RPMI8226 (cell line): ENCODE measurements at regions not wholly inside any gene's neighbourhood (a gene's known extent, or its start where the extent isn't known, plus 50 kb on each side); places are given as distances from the start of the nearest gene placed in this dataset.
"Not testable (repeated sequence)": the region's sequence is repeated elsewhere in the genome, so short reads cannot be mapped to it uniquely, and the experiment has no call there.

ENCODE experiments used
- DNase-seq: peaks from one replicate; pipeline ENCODE4 v3.0.0-alpha.2; 2015

DNA sequence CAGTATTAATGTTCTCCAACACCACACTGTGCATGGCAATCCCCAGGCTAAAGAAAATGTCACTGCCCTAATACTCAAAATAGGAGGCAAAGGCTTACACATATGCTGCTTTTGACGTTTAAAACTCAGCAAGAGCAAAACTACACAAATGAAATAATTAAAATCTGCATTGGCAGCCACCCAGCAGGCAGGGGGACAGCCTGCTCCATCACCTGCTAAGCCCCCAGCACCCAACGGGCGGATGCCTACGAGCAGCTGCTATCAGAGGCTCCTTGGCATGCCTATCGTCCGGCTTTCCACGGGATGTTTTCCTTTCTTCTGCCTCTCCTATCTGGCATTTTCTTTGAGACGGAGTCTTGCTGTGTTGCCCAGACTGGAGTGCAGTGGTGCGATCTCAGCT is 337.5 kb downstream of the SOX9 start:
- no peak for DNase-seq

DNA sequence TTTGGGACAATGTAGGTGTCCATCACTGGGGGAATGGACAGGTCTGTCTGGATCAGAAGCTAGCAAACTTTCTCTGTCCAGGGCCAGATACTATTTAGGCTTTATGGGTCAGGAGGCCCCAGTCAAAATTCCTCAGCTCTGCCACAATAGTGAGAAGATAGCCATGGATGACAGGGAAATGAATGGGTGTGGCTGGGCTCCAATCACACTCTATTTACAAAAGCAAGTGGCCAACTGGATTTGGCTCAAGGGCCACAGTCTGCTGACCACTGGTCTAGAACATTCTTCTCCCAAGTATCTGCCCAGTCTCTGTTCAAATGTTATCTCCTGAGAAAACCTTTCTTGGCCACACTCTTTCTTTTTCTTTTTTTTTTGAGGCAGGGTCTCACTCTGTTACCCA is 339.9 kb downstream of the SOX9 start:
- DNase-seq, result no peak

DNA sequence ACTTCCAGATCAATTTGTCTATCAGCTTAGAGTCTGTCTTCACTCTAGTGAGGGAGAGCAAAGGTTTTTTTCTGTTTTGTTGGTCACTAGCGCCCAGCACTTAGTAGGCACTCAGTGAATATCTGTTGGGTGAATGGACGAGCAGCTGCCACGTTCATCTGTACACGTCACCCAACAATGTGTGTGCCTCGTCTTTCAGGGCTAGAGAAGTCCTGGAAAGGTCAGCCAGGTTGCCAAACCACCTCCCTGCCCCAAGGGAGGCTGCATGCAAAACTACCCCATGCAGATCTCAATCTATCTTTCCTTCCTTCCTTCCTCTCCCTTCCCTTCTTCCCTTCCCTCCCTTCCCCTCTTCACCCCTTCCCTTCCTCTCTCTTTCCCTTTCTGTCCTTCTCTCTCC is 340.9 kb downstream of the SOX9 start:
- no peak for DNase-seq

DNA sequence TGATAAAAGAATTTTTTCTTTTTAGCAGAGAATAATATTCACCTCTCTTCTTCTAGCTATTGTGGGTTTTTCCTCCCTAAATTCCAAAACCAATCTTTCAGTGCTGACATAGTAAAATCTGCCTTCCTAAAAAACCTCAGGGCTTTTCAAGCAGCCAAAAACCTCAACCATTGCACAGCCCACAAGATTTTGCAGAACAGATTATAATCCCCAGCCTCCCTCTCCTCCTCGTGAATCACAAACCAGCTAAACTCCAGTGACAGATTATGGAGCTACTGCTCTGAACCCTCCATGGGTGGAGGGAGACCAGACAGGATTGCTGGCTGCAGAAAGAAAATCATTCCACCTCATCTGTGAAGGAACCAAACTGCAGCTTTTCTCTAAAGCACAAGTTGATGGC is 341.6 kb downstream of the SOX9 start:
- DNase-seq, result no peak

DNA sequence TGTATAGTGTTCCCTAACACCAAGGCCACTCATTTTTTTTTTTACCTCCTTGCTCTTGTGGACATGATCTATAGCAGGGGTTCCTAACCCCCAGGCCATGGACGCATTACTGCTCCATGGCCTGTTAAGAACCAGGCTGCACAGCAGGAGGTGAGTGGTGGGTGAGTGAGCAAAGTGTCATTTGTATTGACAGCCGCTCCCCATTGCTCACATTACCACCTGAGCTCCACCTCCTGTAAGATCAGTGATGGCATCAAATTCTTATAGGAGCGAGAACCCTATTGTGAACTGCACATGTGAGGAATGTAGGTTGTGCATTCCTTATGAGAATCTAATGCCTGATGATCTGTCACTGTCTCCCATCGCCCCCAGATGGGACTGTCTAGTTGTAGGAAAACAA is 342.0 kb downstream of the SOX9 start:
- DNase-seq, result no peak

DNA sequence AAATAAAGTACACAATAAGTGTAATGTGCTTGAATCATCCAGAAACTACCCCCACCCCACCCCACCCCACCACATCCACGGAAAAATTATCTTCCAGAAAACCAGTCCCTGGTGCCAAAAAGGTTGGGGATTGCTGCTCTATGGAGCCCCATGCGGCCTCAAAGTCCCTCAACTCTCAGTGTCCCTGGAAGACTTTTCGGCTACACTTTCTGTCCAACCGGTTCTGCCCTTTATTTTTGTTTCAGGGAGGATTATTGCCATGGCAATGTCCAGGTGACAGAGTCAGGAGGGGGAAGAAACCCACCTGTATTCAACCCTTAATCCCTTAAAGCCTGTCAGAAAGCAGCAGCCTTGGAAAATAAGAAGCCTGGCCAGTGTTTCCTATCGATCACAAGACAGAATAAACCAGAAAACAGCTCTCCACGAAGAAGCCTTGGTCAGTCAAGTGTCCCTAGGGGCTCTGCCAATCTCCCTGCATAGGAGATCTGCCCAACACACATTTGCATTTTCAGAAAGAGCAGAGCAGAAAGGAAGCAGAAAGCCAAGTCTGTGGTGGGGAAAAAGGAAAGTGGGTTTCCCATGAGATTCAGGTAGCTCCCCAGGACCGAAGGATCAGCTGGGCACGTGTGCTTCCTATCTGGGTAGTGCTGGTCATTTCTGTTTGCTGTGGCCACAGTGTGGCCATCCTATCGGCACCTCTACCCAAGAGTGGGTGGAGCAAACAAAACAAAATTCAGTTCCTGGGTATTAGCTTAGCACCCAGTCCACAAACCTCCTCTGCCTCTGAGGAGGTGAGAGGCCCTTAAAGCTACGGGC is 342.7 kb downstream of the SOX9 start:
- DNase-seq, result no peak

DNA sequence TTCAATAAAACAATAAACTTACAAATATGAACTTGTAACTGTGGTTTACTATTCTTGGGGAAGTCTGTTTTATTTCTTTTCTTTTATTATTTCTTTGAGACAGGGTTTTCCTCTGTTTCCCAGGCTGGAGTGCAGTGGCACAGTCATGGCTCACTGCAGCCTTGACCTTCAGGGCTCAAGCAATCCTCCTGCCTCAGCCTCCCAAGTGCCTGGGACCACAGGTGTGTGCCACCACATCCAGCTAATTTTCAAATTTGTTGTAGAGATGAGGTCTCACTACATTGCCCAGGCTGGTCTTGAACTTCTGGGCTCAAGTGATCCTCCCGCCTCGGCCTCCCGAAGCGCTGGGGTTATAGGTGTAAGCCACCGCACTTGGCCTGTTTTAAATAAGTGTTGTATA is 343.4 kb downstream of the SOX9 start:
- DNase-seq, result not testable (repeated sequence)

DNA sequence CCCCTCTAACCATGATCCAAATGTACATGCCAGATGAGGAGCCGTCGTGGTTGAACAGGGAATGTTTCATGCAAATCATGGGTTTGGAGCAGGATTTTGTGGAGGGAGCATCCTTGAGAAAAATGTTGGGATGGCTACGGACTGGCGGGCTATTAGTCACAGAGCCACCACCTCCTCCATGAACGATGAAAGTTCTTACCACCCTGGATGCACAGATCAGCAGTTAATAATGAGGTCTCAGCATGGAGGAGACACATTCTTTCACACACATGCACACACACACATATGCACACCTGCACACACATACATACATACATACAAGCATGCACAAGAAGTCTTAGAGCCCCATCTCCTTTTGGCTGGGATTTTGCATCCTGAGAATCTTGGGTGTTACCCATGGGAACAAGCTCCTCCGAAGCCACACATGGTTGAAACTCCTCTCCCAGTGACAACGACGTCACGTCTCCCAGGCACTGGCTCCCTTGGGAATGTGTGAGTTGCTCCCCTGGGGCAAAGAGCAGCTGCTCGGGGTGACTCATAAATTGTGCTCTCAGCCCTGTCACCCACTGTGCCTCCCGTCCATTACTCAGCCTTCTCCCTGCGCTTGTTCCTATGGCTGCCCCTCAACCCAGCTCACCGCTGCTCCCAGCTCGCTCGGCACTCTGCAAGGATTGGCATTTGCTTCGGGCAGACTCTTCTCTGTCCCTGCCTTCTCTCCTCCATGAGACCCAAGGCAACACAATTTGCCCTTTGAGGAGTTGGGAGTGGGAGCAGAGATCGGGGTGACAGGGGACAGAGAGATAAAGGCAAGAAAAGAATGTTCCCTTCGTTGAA is 344.6 kb downstream of the SOX9 start:
- no peak for DNase-seq

DNA sequence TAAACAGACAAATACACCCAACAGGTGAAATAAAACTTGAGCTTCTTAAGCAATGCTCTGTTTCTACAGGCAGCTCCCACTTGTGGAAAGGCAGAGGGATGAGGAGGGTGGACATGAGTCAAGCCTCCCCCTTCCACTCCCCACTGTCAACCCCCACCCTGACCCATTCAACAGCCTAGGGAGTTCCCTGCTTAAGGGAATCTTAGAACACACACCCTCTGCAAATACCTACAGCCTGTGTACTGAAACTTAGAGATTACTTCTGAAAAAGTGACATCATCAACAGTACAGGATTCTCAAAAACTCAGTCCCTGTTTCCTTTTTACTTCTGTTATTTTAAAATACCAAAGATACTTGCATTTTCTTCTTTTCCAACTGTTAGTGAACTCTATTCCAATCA is 345.4 kb downstream of the SOX9 start:
- no peak for DNase-seq

DNA sequence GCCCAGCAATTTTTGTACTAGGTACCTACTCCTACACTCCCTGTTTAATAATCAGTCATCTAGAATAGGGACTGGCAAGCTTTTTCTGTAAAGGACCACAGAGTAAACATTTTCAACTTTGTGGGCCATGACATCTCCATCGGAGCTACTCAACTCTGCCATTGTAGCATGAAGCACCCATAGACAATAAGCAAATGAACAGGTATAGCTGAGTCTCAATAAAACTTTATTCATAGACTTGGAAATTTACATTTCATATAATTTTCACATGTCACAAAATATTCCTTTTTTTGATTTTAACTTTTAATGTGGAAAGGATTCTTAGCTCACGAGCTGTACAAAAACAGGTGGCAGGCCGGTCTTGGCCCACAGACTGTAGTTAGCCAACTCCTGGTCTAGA is 345.8 kb downstream of the SOX9 start:
- no peak for DNase-seq

DNA sequence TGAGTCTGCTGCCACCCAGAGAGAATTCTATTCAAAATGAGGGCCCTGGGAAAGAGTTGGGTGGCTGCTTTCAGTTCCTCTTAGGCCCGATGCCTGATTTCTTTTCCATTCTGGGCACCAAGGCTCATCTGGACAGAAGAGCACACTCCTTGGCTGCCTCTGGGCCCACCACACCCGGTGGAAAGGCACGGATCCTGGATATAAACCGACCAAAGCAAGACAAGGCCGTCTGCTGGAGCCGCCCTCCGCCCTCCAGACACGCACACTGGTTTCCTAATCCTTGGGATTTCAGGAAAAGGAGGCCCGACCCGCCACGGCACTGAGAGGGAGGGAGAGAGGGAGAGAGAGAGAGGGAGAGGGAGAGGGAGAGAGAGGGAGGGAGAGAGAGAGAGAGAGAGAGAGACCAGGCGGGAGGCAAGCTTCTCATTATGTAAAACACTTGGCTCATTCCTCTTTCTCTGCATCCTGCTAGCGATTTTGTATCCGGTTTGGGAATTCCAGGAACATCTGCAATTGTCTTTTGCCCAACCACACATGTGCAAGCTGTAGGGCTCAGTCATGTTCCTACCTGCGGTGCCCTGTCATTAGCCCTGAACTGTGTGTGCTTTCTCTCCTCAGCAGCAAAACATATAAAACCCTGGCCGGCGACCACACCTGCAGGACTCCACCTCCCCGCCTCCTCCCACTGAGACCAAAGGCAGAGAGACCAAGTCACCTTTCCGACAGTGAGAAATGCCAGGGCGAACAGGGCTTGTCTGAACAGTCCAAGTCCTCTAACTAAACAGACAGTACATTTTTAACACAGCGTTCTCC is 347.2 kb downstream of the SOX9 start:
- DNase-seq, result peak; percentile 25

DNA sequence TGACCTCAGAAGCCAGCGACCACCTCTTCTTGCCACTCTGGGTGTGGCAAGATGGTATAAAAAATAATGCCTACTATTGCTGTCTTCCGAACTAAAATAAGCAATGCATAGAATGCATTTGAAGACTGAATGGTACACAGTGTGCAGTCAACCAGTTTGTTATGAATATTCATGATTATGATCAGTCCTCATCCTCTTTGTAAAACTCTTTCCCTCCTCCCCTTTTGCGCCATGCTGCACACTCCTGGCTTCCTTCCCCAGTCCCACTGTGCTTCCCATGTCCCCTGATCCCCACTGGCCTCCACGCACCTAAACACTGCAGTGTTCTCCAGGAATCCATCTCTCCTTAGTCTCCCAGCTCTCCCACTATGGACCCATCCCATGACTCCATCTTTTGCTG is 348.0 kb downstream of the SOX9 start:
- DNase-seq, result no peak

DNA sequence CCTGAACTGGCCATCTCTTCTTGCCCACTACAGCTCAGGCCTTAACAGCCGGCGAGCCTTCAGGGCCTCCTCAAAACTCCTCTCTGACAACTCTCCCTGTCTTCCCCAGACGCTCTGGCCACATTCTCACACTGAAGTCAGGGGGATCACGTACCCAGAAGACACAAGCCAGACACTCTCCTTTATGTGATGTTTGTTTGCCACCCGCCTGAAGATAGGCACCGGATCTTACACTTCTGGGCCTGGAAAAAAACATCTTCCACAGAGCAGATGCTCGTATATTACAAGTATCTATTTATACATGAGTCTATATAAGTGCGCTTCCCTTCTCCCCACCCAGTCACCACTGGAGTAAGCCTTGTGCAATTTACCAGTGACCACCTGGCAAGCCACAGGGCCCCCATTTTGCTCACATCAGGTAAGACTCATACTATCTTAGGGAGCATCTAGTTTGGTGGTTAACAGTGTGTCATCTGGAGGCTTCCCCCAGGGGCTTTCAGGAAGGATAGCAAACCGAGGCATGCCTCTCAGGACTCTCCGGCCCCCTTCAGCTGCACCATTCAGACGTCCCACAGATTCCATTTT is 349.4 kb downstream of the SOX9 start:
- no peak for DNase-seq

DNA sequence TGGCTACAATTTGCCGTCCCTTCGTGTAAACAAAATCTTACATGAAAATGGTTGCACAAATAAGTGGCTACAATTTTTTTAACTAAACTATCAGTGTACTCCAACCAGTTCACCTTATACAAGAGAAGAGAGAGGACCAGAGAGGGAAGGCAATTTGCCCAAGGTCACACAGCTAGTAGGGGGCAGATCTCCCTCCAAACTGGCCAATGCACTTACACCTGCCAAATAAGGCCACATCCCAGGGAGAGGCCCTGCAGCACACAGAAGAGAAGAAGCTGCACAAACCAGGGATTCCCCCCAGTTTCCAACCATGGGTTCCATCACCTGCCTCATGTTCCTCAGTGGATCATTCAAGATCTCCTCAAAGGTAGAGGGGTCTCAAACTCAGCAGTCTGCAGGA is 349.9 kb downstream of the SOX9 start:
- DNase-seq, result no peak

DNA sequence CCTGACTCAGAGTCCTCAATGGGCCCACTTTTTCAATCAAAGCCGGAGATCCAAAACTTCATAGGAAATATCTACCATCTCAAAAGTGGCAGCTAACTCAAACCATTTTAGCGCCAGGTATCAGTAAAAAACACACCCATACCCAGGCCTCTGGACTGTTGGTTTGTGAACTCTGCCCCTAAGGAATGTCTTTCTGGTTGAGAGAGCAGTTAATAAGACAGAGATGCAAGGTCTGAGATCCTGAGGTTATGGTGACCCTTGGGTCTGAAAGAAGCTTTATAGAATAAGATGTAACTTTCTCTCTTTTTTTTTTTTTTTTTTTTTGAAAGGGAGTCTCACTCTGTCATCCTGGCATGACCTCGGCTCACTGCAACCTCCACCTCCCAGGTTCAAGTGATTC is 350.5 kb downstream of the SOX9 start:
- no peak for DNase-seq

DNA sequence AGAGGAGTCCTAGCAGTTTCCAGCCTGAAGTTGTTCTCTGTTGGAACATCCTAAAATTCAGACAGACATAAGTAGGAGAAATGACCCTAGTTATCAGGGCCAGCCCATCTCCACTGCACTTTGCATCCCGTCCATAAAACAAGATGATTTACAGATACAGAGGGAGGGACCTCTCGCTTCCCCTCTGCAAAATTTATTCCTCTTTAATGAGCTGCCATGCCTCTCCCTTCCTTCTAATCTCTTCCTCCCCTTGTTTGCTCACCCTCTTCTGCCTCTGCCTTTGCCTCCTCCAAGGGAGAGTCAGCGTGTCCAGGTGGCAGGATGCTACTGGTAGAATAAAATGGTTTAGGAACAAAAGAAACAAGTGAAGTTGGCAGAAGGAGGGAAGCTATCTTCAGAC is 351.3 kb downstream of the SOX9 start:
- no peak for DNase-seq

DNA sequence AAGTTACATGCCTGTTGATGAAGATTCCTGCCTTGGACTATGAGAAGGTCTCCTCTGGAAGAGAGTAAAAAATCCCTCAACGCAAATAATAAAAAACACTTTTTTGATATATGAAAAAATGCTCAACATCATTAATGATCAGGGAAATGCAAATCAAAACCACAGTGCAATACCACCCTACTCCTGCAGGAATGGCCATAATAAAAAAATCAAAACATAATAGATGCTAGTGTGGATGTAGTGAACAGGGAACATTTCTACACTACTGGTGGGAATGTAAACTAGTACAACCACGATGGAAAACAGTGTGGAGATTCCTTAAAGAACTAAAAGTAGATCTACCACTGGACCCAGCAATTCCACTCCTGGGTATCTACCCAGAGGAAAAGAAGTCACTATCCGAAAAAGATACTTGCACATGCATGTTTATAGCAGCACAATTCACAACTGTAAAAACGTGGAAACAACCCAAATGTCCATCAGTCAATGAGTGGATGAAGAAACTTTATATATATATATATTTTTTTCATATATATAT is 352.1 kb downstream of the SOX9 start:
- DNase-seq, result not testable (repeated sequence)

DNA sequence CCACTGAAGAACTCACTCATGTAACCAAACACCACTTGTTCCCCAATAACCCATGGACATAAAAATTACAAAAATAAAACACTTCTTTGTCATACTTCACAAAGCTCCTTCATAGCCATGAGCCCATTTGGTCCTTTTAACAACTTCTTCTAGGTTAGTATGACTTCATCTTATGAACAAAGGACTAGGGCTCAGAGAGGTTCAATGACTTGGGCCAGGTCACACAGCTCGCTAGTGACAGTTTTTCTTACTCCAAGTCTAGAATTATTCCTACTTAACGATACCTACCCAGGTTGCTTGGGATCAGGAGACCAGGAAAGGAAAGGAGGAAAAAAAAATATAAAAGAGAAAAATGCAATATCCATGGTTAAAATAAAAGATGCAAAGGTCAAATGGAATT is 353.4 kb downstream of the SOX9 start:
- DNase-seq, result no peak

DNA sequence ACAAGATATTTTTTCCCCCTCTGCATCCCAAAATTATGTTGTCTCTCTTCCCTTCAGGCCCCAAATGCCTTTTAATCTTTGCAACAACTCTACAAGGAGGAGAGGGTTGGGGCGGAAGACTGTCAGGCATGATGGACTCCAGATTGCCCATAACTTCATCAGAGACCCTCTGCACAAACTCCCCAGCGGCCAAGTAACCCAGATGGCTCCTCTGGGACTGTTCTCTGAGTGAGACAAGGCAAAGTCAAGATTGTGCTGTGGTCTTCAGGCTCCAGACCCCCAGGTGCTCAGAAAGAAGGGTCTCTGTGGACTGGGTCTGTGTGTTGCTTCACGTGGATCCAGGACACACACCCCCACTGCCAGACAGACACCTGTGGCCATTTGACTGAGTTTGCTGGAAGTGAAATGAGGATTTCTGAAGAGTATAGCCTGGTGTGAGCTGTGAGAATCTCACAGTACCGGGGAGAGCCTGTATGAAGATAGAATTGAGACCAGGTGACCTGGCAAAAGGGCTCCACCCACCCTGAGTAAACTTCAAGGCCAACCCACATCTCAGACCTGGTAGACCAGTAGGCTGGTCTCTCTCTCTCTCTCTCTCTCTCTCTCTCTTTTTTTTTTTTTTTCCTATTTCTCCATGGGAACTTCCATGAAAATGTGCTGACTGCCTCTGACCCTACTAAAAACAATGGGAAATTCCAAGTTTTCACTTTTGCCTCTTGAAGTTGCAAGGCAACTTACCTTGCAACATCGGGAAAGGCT is 354.1 kb downstream of the SOX9 start:
- DNase-seq, result no peak

DNA sequence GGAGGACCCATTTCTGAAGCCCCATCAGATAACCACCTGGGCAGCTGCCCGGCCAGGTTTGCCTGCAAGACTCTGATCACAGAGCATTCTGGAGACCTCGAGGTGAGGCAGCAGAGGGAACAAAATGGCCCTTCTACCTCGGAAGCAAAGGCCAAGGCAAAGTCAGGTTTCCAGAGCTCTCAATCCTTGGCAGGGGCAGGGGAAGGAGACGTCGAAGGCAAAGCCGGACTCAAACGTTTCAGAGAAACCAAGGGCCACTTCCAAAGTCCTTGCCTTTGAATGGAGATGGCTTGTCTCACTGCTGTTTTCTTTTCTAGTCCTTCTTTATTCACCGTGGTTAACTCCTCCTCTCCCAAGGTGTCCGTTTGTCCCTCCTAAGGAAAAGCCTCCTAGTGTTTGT is 355.3 kb downstream of the SOX9 start:
- no peak for DNase-seq

DNA sequence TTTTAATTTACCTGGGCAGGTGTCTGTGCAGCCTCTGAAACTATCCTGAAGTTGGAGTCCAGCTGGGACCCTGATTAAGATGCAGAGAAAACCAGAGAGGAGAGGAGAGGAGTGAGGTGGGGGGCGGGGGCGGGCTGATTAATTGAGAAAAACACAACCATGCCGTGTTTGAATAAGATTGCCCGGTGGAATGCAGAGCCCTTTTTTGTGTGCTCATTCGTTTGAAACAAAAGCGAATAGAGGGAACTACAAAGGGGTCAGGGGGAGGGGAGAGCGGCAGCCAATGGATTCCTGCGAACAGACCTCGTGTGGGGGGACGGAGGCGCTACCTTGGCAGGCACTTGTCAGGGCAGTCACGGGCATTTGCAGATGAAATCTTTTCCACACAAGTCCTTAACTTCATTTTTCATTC is 355.8 kb downstream of the SOX9 start:
- DNase-seq, result no peak

DNA sequence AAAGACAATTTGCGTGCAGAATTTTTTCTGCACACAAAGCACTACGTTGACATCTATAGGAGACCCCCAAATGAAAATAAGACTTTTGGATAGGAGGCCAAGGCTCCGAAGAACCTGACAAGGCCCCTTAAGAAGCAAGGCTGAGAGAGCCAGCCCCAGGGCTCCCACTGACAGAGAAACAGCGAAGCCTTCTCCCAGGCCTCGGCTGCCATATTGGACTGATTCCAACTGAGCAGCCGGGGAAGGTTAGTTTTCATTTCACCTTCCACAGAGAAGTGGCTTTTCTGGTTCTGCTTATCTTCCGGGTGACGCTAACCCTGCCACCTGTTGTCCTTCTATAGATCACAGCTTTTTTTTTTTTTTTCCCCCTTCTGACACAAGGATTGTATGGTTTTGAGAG is 356.7 kb downstream of the SOX9 start:
- peak; percentile 89 for DNase-seq
